GM06990 (cell line): ENCODE measurements at regions not wholly inside any gene's neighbourhood (a gene's known extent, or its start where the extent isn't known, plus 50 kb on each side); places are given as distances from the start of the nearest gene placed in this dataset.

ENCODE experiments used
- DNase-seq: peaks from one replicate; pipeline ENCODE4 v3.0.0-alpha.2; 2011; ENCODE audit not compliant: insufficient read length; ENCODE audit errors: extremely low read depth
- H3K27me3 ChIP-seq: replicated peaks from 2 replicates; pipeline ENCODE4 v1.6.0; 2011; ENCODE audit warnings: low read length; ENCODE audit not compliant: control insufficient read depth, insufficient read depth
- H3K36me3 ChIP-seq: 2 replicates; pipeline ENCODE4 v1.5.1; 2011; ENCODE audit warnings: low read length; ENCODE audit not compliant: control insufficient read depth, insufficient read depth
- H3K4me3 ChIP-seq: replicated peaks from 2 replicates; pipeline ENCODE4 v1.5.1; 2011; ENCODE audit warnings: low read depth, mild to moderate bottlenecking, control low read depth, low read length
- TF ChIP-seq, protein P1 (sequence below): IDR thresholded peaks from 2 replicates; pipeline ENCODE4 v1.5.1; 2011; ENCODE audit warnings: low read length, control low read depth, mild to moderate bottlenecking, inconsistent platforms; ENCODE audit not compliant: insufficient read depth, poor library complexity, severe bottlenecking

DNA sequence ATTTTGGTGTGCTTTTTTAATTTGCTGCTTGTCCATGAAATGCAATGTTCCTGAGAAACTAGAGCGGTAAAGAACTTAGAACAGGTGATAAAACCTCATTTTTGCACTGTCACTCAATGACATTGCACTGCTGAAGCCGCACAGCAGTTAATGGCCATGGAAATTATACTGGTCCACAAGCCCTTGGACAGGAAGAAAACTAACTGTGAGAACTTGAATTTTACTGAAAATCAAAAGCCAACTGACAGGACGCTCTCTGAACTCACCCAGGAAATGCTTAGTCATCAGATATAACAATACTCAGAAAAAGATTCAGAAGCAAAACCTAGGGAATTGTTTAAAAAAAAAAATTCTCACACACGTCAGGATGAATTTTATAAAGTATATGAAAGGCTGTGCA lies 246.4 kb upstream of the SLC7A11 start:
- Histone ChIP-seq H3K4me3 (no peak overlapping the region), H3K27me3 (no peaks in the 10 kb centered on the region), H3K36me3 (no peaks in the 10 kb centered on the region)
- TF ChIP-seq, protein P1, sequence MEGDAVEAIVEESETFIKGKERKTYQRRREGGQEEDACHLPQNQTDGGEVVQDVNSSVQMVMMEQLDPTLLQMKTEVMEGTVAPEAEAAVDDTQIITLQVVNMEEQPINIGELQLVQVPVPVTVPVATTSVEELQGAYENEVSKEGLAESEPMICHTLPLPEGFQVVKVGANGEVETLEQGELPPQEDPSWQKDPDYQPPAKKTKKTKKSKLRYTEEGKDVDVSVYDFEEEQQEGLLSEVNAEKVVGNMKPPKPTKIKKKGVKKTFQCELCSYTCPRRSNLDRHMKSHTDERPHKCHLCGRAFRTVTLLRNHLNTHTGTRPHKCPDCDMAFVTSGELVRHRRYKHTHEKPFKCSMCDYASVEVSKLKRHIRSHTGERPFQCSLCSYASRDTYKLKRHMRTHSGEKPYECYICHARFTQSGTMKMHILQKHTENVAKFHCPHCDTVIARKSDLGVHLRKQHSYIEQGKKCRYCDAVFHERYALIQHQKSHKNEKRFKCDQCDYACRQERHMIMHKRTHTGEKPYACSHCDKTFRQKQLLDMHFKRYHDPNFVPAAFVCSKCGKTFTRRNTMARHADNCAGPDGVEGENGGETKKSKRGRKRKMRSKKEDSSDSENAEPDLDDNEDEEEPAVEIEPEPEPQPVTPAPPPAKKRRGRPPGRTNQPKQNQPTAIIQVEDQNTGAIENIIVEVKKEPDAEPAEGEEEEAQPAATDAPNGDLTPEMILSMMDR: no peak
- no peak for DNase-seq

DNA sequence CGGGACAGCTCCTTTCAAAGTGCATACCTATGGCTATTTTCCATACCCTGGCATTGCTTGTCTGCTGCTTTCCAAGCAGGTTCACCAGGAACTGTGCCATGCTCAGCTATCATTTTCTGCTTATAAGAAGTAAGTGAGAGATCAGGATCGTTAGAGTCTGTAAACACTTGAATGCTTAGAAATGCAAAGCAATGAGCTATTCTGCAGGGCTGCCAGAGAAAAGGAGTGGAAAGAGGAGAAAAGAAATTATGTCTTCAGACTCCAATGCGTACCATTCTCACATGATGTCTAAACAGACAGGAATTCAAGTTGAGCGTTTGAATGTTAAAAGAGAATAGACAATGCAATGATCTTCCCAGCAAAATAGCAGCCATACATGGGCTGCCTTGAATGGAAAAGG lies 245.5 kb upstream of the SLC7A11 start:
- TF ChIP-seq, protein P1: no peak
- Histone ChIP-seq H3K36me3 (no peaks in the 10 kb centered on the region), H3K27me3 (no peaks in the 10 kb centered on the region; the same call in 1 of the 2 replicates), H3K4me3 (no peak overlapping the region)
- no peak for DNase-seq

DNA sequence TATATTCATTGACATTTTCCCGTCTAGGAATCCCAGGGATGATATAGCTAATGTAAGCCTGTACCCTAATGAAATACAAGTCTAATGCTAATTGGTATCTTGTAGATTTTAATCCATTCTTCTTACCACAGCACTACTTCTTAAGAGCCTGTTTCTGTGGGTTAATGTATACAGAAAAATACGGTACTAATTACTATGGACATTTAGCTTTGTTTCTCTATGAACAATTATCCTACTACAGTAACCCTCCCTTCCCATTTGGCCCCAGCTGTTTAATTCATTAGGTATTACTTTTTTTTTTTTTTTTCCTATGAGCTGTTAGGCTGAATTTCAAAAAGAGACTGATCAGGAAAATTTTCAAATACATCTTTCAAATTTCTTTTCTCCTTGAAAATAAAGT lies 245.1 kb upstream of the SLC7A11 start:
- H3K36me3 ChIP-seq: no peaks in the 10 kb centered on the region
- TF ChIP-seq, protein P1: no peak
- no peaks in the 10 kb centered on the region; the same call in 1 of the 2 replicates for H3K27me3 ChIP-seq
- H3K4me3 ChIP-seq: no peak overlapping the region
- DNase-seq: no peak

DNA sequence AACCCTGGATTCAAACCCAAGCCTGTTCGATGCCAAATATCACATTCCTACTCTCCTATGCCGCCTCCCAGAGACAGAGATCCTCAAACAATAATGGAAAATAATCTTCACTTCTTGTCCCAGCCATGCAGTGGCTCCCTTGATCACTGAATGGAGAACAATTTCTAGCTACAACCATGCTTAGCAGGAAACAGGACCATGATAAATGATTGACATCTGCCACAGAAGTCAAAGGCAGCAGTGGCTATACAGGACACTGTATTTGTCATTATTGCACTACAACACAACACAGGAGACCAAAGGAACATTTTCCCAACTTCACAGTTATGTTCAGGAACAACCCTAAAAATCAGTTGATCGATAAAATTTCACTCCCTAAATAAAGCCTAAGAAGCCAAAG lies 243.3 kb upstream of the SLC7A11 start:
- H3K27me3 ChIP-seq: no peaks in the 10 kb centered on the region; the same call in 1 of the 2 replicates
- no peak overlapping the region for H3K4me3 ChIP-seq
- TF ChIP-seq, protein P1: no peak
- H3K36me3 ChIP-seq: no peaks in the 10 kb centered on the region
- no peak for DNase-seq

DNA sequence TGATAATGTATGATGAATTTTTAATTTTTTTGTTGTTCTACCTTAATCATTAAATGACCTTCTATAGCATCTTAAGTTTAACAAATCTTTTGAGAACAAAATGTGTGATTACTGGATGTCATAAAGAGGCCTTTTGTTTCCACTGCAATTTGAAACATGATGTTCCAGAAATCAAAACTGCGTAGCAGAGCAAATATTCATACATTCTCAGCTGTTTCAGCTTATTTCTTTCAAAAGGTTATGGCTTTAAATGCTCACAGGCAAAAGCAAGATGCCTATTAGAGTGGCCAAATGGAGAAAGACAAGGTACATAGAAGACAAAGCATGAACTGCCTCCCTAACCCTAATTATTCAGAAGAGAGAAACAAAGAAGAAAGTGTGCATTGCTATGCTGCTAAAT lies 233.0 kb upstream of the SLC7A11 start:
- Histone ChIP-seq H3K36me3 (no peaks in the 10 kb centered on the region), H3K27me3 (no peaks in the 10 kb centered on the region), H3K4me3 (no peak overlapping the region)
- DNase-seq: no peak
- TF ChIP-seq, protein P1: no peak

DNA sequence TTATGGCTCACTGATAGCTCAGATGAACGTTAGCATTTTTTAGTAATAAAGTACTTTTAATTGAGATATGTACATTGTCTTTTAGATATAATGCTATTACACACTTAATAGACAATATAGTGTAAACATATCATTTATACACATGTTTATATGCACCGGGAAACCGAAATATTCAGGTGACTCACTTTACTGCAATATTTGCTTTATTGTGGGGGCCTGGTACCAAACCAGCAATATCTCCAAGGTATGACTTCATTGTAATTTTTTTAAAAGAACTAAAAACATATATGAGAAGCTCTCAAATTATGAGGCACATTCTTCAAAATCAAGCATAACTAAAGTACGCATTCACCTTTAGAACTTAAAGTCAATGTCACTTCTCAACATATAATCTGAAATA lies 231.2 kb upstream of the SLC7A11 start:
- H3K4me3 ChIP-seq: no peak overlapping the region
- no peaks in the 10 kb centered on the region for H3K36me3 ChIP-seq
- no peaks in the 10 kb centered on the region for H3K27me3 ChIP-seq
- no peak for DNase-seq
- TF ChIP-seq, protein P1: no peak
